WTC11 (cell line): ENCODE measurements at regions not wholly inside any gene's neighbourhood (a gene's known extent, or its start where the extent isn't known, plus 50 kb on each side); places are given as distances from the start of the nearest gene placed in this dataset.

Experiments used
- ATAC-seq: fragments of 200-7000 bp; cut with Tn5 transposase; 2 replicates; pipeline ENCODE4 v1.10.0; 2021; ENCODE audit warnings: mild to moderate bottlenecking, moderate library complexity
- CTCF ChIA-PET: fragments of 300-600 bp; sonication (Branson Sonifier 250); formaldehyde crosslinking; loops from one replicate; lab custom pipeline; 2021; ENCODE audit warnings: antibody characterized with exemption; lab: Charles Lee
- POLR2A ChIA-PET: fragments of 350-600 bp; sonication (Branson Sonifier 250); formaldehyde crosslinking; loops from one replicate; lab custom pipeline; 2021; ENCODE audit warnings: antibody characterized with exemption; lab: Charles Lee
- DNase-seq: peaks from one replicate; pipeline ENCODE4 v3.0.0; 2021; ENCODE audit warnings: low spot score
- H3K27ac Mint-ChIP-seq: 2 replicates; pipeline ENCODE4 v1.8.0; 2021; ENCODE audit warnings: mixed read lengths
- H3K27me3 Mint-ChIP-seq: 2 replicates; pipeline ENCODE4 v1.8.0; 2021; ENCODE audit warnings: low read depth, mild to moderate bottlenecking, moderate library complexity, mixed read lengths
- H3K36me3 Mint-ChIP-seq: 2 replicates; pipeline ENCODE4 v1.8.0; 2021; ENCODE audit warnings: mixed read lengths
- H3K4me1 Mint-ChIP-seq: 2 replicates; pipeline ENCODE4 v1.8.0; 2022; ENCODE audit warnings: mixed read lengths
- H3K4me3 Mint-ChIP-seq: 2 replicates; pipeline ENCODE4 v1.8.0; 2021; ENCODE audit warnings: mild to moderate bottlenecking, moderate library complexity, mixed read lengths
- H3K9me3 Mint-ChIP-seq: 2 replicates; pipeline ENCODE4 v1.8.0; 2021; ENCODE audit warnings: mixed read lengths
- AFF4 ChIP-seq: sonication (generic); formaldehyde crosslinking; IDR thresholded peaks from 2 replicates; pipeline ENCODE4 v1.8.1; 2023; ENCODE audit warnings: mild to moderate bottlenecking, missing genetic modification reagents, borderline replicate concordance
- ATF1 ChIP-seq: sonication (generic); formaldehyde crosslinking; IDR thresholded peaks from 2 replicates; pipeline ENCODE4 v1.8.1; 2023; ENCODE audit warnings: mild to moderate bottlenecking, moderate library complexity, missing genetic modification reagents
- CREB1 ChIP-seq: sonication (generic); formaldehyde crosslinking; IDR thresholded peaks from 2 replicates; pipeline ENCODE4 v1.8.0; 2023; ENCODE audit warnings: mild to moderate bottlenecking, missing genetic modification reagents
- ERG ChIP-seq: fragments of 250-450 bp; sonication (Bioruptor Pico); IDR thresholded peaks from 2 replicates; pipeline ENCODE4 v1.8.0; 2021; ENCODE audit warnings: mild to moderate bottlenecking
- FOXK1 ChIP-seq: sonication (generic); formaldehyde crosslinking; IDR thresholded peaks from 2 replicates; pipeline ENCODE4 v1.8.0; 2022; ENCODE audit warnings: mild to moderate bottlenecking, moderate library complexity, missing genetic modification reagents
- GRHL2 ChIP-seq: fragments of 250-450 bp; sonication (Bioruptor Pico); IDR thresholded peaks from 2 replicates; pipeline ENCODE4 v1.8.0; 2022; ENCODE audit warnings: mild to moderate bottlenecking, moderate library complexity; ENCODE audit not compliant: insufficient replicate concordance, severe bottlenecking
- HMGXB4 ChIP-seq: sonication (generic); formaldehyde crosslinking; IDR thresholded peaks from 2 replicates; pipeline ENCODE4 v1.8.1; 2023; ENCODE audit warnings: mild to moderate bottlenecking, moderate library complexity, missing genetic modification reagents
- JUN ChIP-seq: sonication (generic); formaldehyde crosslinking; IDR thresholded peaks from 2 replicates; pipeline ENCODE4 v1.8.0; 2023; ENCODE audit warnings: mild to moderate bottlenecking, missing genetic modification reagents
- MXD4 ChIP-seq: fragments of 250-450 bp; sonication (Bioruptor Pico); IDR thresholded peaks from 2 replicates; pipeline ENCODE4 v1.8.0; 2021; ENCODE audit warnings: mild to moderate bottlenecking, moderate library complexity, borderline replicate concordance
- MYBL2 ChIP-seq: sonication (generic); formaldehyde crosslinking; IDR thresholded peaks from 2 replicates; pipeline ENCODE4 v1.8.1; 2023; ENCODE audit warnings: mild to moderate bottlenecking, moderate library complexity, missing genetic modification reagents
- NFE2L1 ChIP-seq: sonication (generic); formaldehyde crosslinking; IDR thresholded peaks from 2 replicates; pipeline ENCODE4 v1.8.1; 2023; ENCODE audit warnings: missing genetic modification reagents
- NFYB ChIP-seq: sonication (generic); formaldehyde crosslinking; conservative IDR thresholded peaks from 2 replicates; pipeline ENCODE4 v1.8.0; 2022; ENCODE audit warnings: low read depth, missing genetic modification reagents
- NR2C2 ChIP-seq: sonication (generic); formaldehyde crosslinking; IDR thresholded peaks from 2 replicates; pipeline ENCODE4 v1.8.0; 2022; ENCODE audit warnings: mild to moderate bottlenecking, missing genetic modification reagents
- NR3C1 ChIP-seq: sonication (generic); formaldehyde crosslinking; conservative IDR thresholded peaks from 2 replicates; pipeline ENCODE4 v1.8.1; 2023; ENCODE audit warnings: low read depth, mild to moderate bottlenecking, missing genetic modification reagents
- PREB ChIP-seq: sonication (generic); formaldehyde crosslinking; IDR thresholded peaks from 2 replicates; pipeline ENCODE4 v1.8.1; 2022; ENCODE audit warnings: mild to moderate bottlenecking, missing genetic modification reagents, moderate library complexity, borderline replicate concordance
- RORB ChIP-seq: fragments of 250-450 bp; sonication (Bioruptor Pico); IDR thresholded peaks from 2 replicates; pipeline ENCODE4 v1.9.0; 2021; ENCODE audit warnings: mild to moderate bottlenecking
- SMAD4 ChIP-seq: sonication (generic); formaldehyde crosslinking; IDR thresholded peaks from 2 replicates; pipeline ENCODE4 v1.8.0; 2022; ENCODE audit warnings: mild to moderate bottlenecking, missing genetic modification reagents
- SOX15 ChIP-seq: fragments of 250-450 bp; sonication (Bioruptor Pico); IDR thresholded peaks from 2 replicates; pipeline ENCODE4 v1.9.0; 2021; ENCODE audit warnings: mild to moderate bottlenecking
- SP1 ChIP-seq: sonication (generic); formaldehyde crosslinking; conservative IDR thresholded peaks from 2 replicates; pipeline ENCODE4 v1.8.1; 2022; ENCODE audit warnings: missing genetic modification reagents
- TEAD4 ChIP-seq: sonication (generic); formaldehyde crosslinking; IDR thresholded peaks from 2 replicates; pipeline ENCODE4 v1.8.0; 2022; ENCODE audit warnings: mild to moderate bottlenecking, missing genetic modification reagents
- USF2 ChIP-seq: sonication (generic); formaldehyde crosslinking; IDR thresholded peaks from 2 replicates; pipeline ENCODE4 v1.8.1; 2023; ENCODE audit warnings: mild to moderate bottlenecking, missing genetic modification reagents, moderate library complexity
- ZMAT4 ChIP-seq: fragments of 250-450 bp; sonication (Bioruptor Pico); IDR thresholded peaks from 2 replicates; pipeline ENCODE4 v1.9.0; 2021; ENCODE audit warnings: mild to moderate bottlenecking
- ZNF263 ChIP-seq: sonication (generic); formaldehyde crosslinking; IDR thresholded peaks from 2 replicates; pipeline ENCODE4 v1.8.1; 2022; ENCODE audit warnings: low read depth, mild to moderate bottlenecking, moderate library complexity, missing genetic modification reagents
- ZNF396 ChIP-seq: fragments of 250-450 bp; sonication (Bioruptor Pico); IDR thresholded peaks from 2 replicates; pipeline ENCODE4 v1.8.0; 2021; ENCODE audit warnings: mild to moderate bottlenecking, moderate library complexity, borderline replicate concordance

- no peak for TF ChIP-seq PREB (CRISPR knock-in tag)
- TF ChIP-seq ATF1 (CRISPR knock-in tag) = no peak
- no peak for TF ChIP-seq SOX15 (CRISPR knock-in tag)
- no peak for TF ChIP-seq ZNF396 (CRISPR knock-in tag)
- no peak for TF ChIP-seq SP1
- TF ChIP-seq, all 79 proteins: peak for 0
These were observed 356.0 kb downstream of the DMAC1 start (continued) for GRCh38 chr9:7443541-7443940.

- Mint-ChIP-seq H3K36me3 (no peaks in the 10 kb centered on the region), H3K27me3 (no peaks in the 10 kb centered on the region), H3K9me3 (peaks cover 26% of the 10 kb centered on the region), H3K27ac (no peak overlapping the region), H3K4me3 (no peak overlapping the region), H3K4me1 (no peaks in the 10 kb centered on the region)
- POLR2A ChIA-PET = no interaction called here
- no peak for TF ChIP-seq CREB1 (CRISPR knock-in tag)
- no peak for TF ChIP-seq ZNF396 (CRISPR knock-in tag)
- no peak for TF ChIP-seq NR2C2
- no peak for TF ChIP-seq FOXK1 (CRISPR knock-in tag)
- TF ChIP-seq ZNF263 (CRISPR knock-in tag) = no peak
- no peak for TF ChIP-seq NR3C1
- TF ChIP-seq MXD4 (CRISPR knock-in tag) = no peak
- TF ChIP-seq JUN = no peak
- no peak for TF ChIP-seq NFYB (CRISPR knock-in tag)
- no peak for TF ChIP-seq SMAD4 (CRISPR knock-in tag)
- no peak for TF ChIP-seq NFE2L1 (CRISPR knock-in tag)
- TF ChIP-seq, all 79 proteins: peak for 0
- DNase-seq = no peak
- ATAC-seq = no peak
- CTCF ChIA-PET = no interaction called here
These were observed 360.1 kb downstream of the DMAC1 start for GRCh38 chr9:7439355-7439995.

GRCh38 chr9:7436754-7437153, 362.8 kb downstream of the DMAC1 start:
- ChIA-PET POLR2A (no interaction called here), CTCF (no interaction called here)
- H3K27ac Mint-ChIP-seq = no peak overlapping the region
- no peaks in the 10 kb centered on the region for H3K27me3 Mint-ChIP-seq
- peaks cover 3% of the 10 kb centered on the region for H3K36me3 Mint-ChIP-seq
- ATAC-seq (no peak), DNase-seq (no peak)
- no peaks in the 10 kb centered on the region for H3K4me1 Mint-ChIP-seq
- peaks cover 35% of the 10 kb centered on the region for H3K9me3 Mint-ChIP-seq
- no peak overlapping the region for H3K4me3 Mint-ChIP-seq
- TF ChIP-seq GRHL2 (no peak), FOXK1 (CRISPR knock-in tag) (no peak), MYBL2 (CRISPR knock-in tag) (no peak), ZMAT4 (CRISPR knock-in tag) (no peak), RORB (no peak), ERG (CRISPR knock-in tag) (no peak), USF2 (CRISPR knock-in tag) (no peak), JUN (no peak), AFF4 (CRISPR knock-in tag) (no peak), PREB (CRISPR knock-in tag) (no peak), HMGXB4 (CRISPR knock-in tag) (no peak), TEAD4 (CRISPR knock-in tag) (no peak)
